ENCODE measurements at regions not wholly inside any gene's neighbourhood (a gene's known extent, or its start where the extent isn't known, plus 50 kb on each side); places are given as distances from the start of the nearest gene placed in this dataset.

- H3K4me3 ChIP-seq (ENCODE audit: low read depth in 1 of 2, low read length in 2 of 2) = no peak overlapping the region
- no peak overlapping the region for H3K27ac ChIP-seq (ENCODE audit: low read depth in 2 of 2, low read length in 1 of 2)
- H3K27me3 ChIP-seq (ENCODE audit: control insufficient read depth in 1 of 2, insufficient read depth in 2 of 2, low read length in 2 of 2) = no peaks in the 10 kb centered on the region
- WGBS, 2 donors = 36 to 37% methylated on average over 2 of the region's 2 CpGs
- H3K4me1 ChIP-seq (ENCODE audit: control insufficient read depth in 2 of 2, insufficient read depth in 2 of 2, low read length in 1 of 2) = no peaks in the 10 kb centered on the region
- no peaks in the 10 kb centered on the region for H3K9me3 ChIP-seq (ENCODE audit: control insufficient read depth in 2 of 2, insufficient read depth in 1 of 2, low read depth in 1 of 2, low read length in 1 of 2)
- no peaks in the 10 kb centered on the region for H3K36me3 ChIP-seq (ENCODE audit: control insufficient read depth in 2 of 2, insufficient read depth in 2 of 2, low read length in 1 of 2)
These were observed 508.2 kb upstream of the FAM241A start for GRCh38 chr4:111636961-111637585.

- Histone ChIP-seq H3K9me3 (ENCODE audit: control insufficient read depth in 2 of 2, insufficient read depth in 1 of 2, low read depth in 1 of 2, low read length in 1 of 2) (no peaks in the 10 kb centered on the region), H3K36me3 (ENCODE audit: control insufficient read depth in 2 of 2, insufficient read depth in 2 of 2, low read length in 1 of 2) (no peaks in the 10 kb centered on the region), H3K4me1 (ENCODE audit: control insufficient read depth in 2 of 2, insufficient read depth in 2 of 2, low read length in 1 of 2) (no peaks in the 10 kb centered on the region), H3K4me3 (ENCODE audit: low read depth in 1 of 2, low read length in 2 of 2) (no peak overlapping the region), H3K27ac (ENCODE audit: low read depth in 2 of 2, low read length in 1 of 2) (no peak overlapping the region), H3K27me3 (ENCODE audit: control insufficient read depth in 1 of 2, insufficient read depth in 2 of 2, low read length in 2 of 2) (no peaks in the 10 kb centered on the region)
- WGBS, 2 donors = 36 to 45% methylated on average over 3 of the region's 3 CpGs
These were observed 506.0 kb upstream of the FAM241A start for GRCh38 chr4:111639120-111639690.

- 25 to 37% methylated on average over 6 of the region's 6 CpGs for WGBS, 2 donors
- Histone ChIP-seq H3K4me1 (ENCODE audit: control insufficient read depth in 2 of 2, insufficient read depth in 2 of 2, low read length in 1 of 2) (no peaks in the 10 kb centered on the region), H3K4me3 (ENCODE audit: low read depth in 1 of 2, low read length in 2 of 2) (peak overlapping the region in 1 of 2 donors; percentile 18), H3K9me3 (ENCODE audit: control insufficient read depth in 2 of 2, insufficient read depth in 1 of 2, low read depth in 1 of 2, low read length in 1 of 2) (no peaks in the 10 kb centered on the region), H3K36me3 (ENCODE audit: control insufficient read depth in 2 of 2, insufficient read depth in 2 of 2, low read length in 1 of 2) (no peaks in the 10 kb centered on the region), H3K27me3 (ENCODE audit: control insufficient read depth in 1 of 2, insufficient read depth in 2 of 2, low read length in 2 of 2) (no peaks in the 10 kb centered on the region), H3K27ac (ENCODE audit: low read depth in 2 of 2, low read length in 1 of 2) (no peak overlapping the region)
These were observed 505.4 kb upstream of the FAM241A start for GRCh38 chr4:111639876-111640275.

GRCh38 chr4:111641813-111642579 is 503.3 kb upstream of the FAM241A start:
- H3K27me3 ChIP-seq (ENCODE audit: control insufficient read depth in 1 of 2, insufficient read depth in 2 of 2, low read length in 2 of 2) = no peaks in the 10 kb centered on the region
- 33 to 34% methylated on average over 9 of the region's 9 CpGs for WGBS, 2 donors
- H3K4me1 ChIP-seq (ENCODE audit: control insufficient read depth in 2 of 2, insufficient read depth in 2 of 2, low read length in 1 of 2) = no peaks in the 10 kb centered on the region
- H3K27ac ChIP-seq (ENCODE audit: low read depth in 2 of 2, low read length in 1 of 2) = peak overlapping the region in 1 of 2 donors; percentile 9
- H3K9me3 ChIP-seq (ENCODE audit: control insufficient read depth in 2 of 2, insufficient read depth in 1 of 2, low read depth in 1 of 2, low read length in 1 of 2) = no peaks in the 10 kb centered on the region
- H3K36me3 ChIP-seq (ENCODE audit: control insufficient read depth in 2 of 2, insufficient read depth in 2 of 2, low read length in 1 of 2) = no peaks in the 10 kb centered on the region
- no peak overlapping the region for H3K4me3 ChIP-seq (ENCODE audit: low read depth in 1 of 2, low read length in 2 of 2)

GRCh38 chr4:111648056-111648455 is 497.2 kb upstream of the FAM241A start:
- no peaks in the 10 kb centered on the region for H3K4me1 ChIP-seq (ENCODE audit: control insufficient read depth in 2 of 2, insufficient read depth in 2 of 2, low read length in 1 of 2)
- H3K27me3 ChIP-seq (ENCODE audit: control insufficient read depth in 1 of 2, insufficient read depth in 2 of 2, low read length in 2 of 2) = no peaks in the 10 kb centered on the region
- H3K36me3 ChIP-seq (ENCODE audit: control insufficient read depth in 2 of 2, insufficient read depth in 2 of 2, low read length in 1 of 2) = no peaks in the 10 kb centered on the region
- H3K4me3 ChIP-seq (ENCODE audit: low read depth in 1 of 2, low read length in 2 of 2) = no peak overlapping the region
- H3K27ac ChIP-seq (ENCODE audit: low read depth in 2 of 2, low read length in 1 of 2) = no peak overlapping the region
- no peaks in the 10 kb centered on the region for H3K9me3 ChIP-seq (ENCODE audit: control insufficient read depth in 2 of 2, insufficient read depth in 1 of 2, low read depth in 1 of 2, low read length in 1 of 2)
- 64 to 78% methylated on average over 5 of the region's 5 CpGs for WGBS, 2 donors

GRCh38 chr4:111649308-111649707 is 495.9 kb upstream of the FAM241A start:
- 53 to 63% methylated on average over 3 of the region's 3 CpGs for WGBS, 2 donors
- no peaks in the 10 kb centered on the region for H3K4me1 ChIP-seq (ENCODE audit: control insufficient read depth in 2 of 2, insufficient read depth in 2 of 2, low read length in 1 of 2)
- H3K27ac ChIP-seq (ENCODE audit: low read depth in 2 of 2, low read length in 1 of 2) = no peak overlapping the region
- H3K4me3 ChIP-seq (ENCODE audit: low read depth in 1 of 2, low read length in 2 of 2) = no peak overlapping the region
- no peaks in the 10 kb centered on the region for H3K27me3 ChIP-seq (ENCODE audit: control insufficient read depth in 1 of 2, insufficient read depth in 2 of 2, low read length in 2 of 2)
- no peaks in the 10 kb centered on the region for H3K36me3 ChIP-seq (ENCODE audit: control insufficient read depth in 2 of 2, insufficient read depth in 2 of 2, low read length in 1 of 2)
- H3K9me3 ChIP-seq (ENCODE audit: control insufficient read depth in 2 of 2, insufficient read depth in 1 of 2, low read depth in 1 of 2, low read length in 1 of 2) = no peaks in the 10 kb centered on the region

GRCh38 chr4:111650146-111650545 is 495.1 kb upstream of the FAM241A start:
- H3K9me3 ChIP-seq (ENCODE audit: control insufficient read depth in 2 of 2, insufficient read depth in 1 of 2, low read depth in 1 of 2, low read length in 1 of 2) = no peaks in the 10 kb centered on the region
- H3K4me1 ChIP-seq (ENCODE audit: control insufficient read depth in 2 of 2, insufficient read depth in 2 of 2, low read length in 1 of 2) = no peaks in the 10 kb centered on the region
- no peak overlapping the region for H3K27ac ChIP-seq (ENCODE audit: low read depth in 2 of 2, low read length in 1 of 2)
- H3K36me3 ChIP-seq (ENCODE audit: control insufficient read depth in 2 of 2, insufficient read depth in 2 of 2, low read length in 1 of 2) = no peaks in the 10 kb centered on the region
- H3K27me3 ChIP-seq (ENCODE audit: control insufficient read depth in 1 of 2, insufficient read depth in 2 of 2, low read length in 2 of 2) = no peaks in the 10 kb centered on the region
- WGBS, 2 donors = 75 to 77% methylated on average over 3 of the region's 3 CpGs
- H3K4me3 ChIP-seq (ENCODE audit: low read depth in 1 of 2, low read length in 2 of 2) = no peak overlapping the region

GRCh38 chr4:111650674-111651086 is 494.6 kb upstream of the FAM241A start:
- no peaks in the 10 kb centered on the region for H3K36me3 ChIP-seq (ENCODE audit: control insufficient read depth in 2 of 2, insufficient read depth in 2 of 2, low read length in 1 of 2)
- no peak overlapping the region for H3K27ac ChIP-seq (ENCODE audit: low read depth in 2 of 2, low read length in 1 of 2)
- H3K4me3 ChIP-seq (ENCODE audit: low read depth in 1 of 2, low read length in 2 of 2) = no peak overlapping the region
- no peaks in the 10 kb centered on the region for H3K4me1 ChIP-seq (ENCODE audit: control insufficient read depth in 2 of 2, insufficient read depth in 2 of 2, low read length in 1 of 2)
- WGBS, 2 donors = 75 to 83% methylated on average over 1 of the region's 1 CpG
- no peaks in the 10 kb centered on the region for H3K27me3 ChIP-seq (ENCODE audit: control insufficient read depth in 1 of 2, insufficient read depth in 2 of 2, low read length in 2 of 2)
- H3K9me3 ChIP-seq (ENCODE audit: control insufficient read depth in 2 of 2, insufficient read depth in 1 of 2, low read depth in 1 of 2, low read length in 1 of 2) = no peaks in the 10 kb centered on the region

- no peaks in the 10 kb centered on the region for H3K36me3 ChIP-seq (ENCODE audit: control insufficient read depth in 2 of 2, insufficient read depth in 2 of 2, low read length in 1 of 2)
- no peaks in the 10 kb centered on the region for H3K4me1 ChIP-seq (ENCODE audit: control insufficient read depth in 2 of 2, insufficient read depth in 2 of 2, low read length in 1 of 2)
- no peaks in the 10 kb centered on the region for H3K27me3 ChIP-seq (ENCODE audit: control insufficient read depth in 1 of 2, insufficient read depth in 2 of 2, low read length in 2 of 2)
- WGBS, 2 donors = 61 to 68% methylated on average over 5 of the region's 5 CpGs
- no peak overlapping the region for H3K4me3 ChIP-seq (ENCODE audit: low read depth in 1 of 2, low read length in 2 of 2)
- no peaks in the 10 kb centered on the region for H3K9me3 ChIP-seq (ENCODE audit: control insufficient read depth in 2 of 2, insufficient read depth in 1 of 2, low read depth in 1 of 2, low read length in 1 of 2)
- H3K27ac ChIP-seq (ENCODE audit: low read depth in 2 of 2, low read length in 1 of 2) = no peak overlapping the region
These were observed 493.0 kb upstream of the FAM241A start for GRCh38 chr4:111652236-111652635.
